Stimulated activated CD4-positive, alpha-beta T cell treated with anti-CD3 and anti-CD28 coated beads, Interleukin-2, amount 100 ng/mL, for 4 hours (primary cell): ENCODE measurements at regions not wholly inside any gene's neighbourhood (a gene's known extent, or its start where the extent isn't known, plus 50 kb on each side); places are given as distances from the start of the nearest gene placed in this dataset.

Source experiments
- DNase-seq: peaks from one replicate; pipeline ENCODE4 v3.0.0-alpha.2; 2020; ENCODE audit warnings: low read depth

- DNase-seq, result no peak
Measured at GRCh38 chr16:79707876-79708275, 107.3 kb upstream of the MAF start.

- no peak for DNase-seq
Measured at GRCh38 chr16:79703066-79703465, 102.5 kb upstream of the MAF start.

GRCh38 chr16:79698341-79698753, 97.8 kb upstream of the MAF start:
- DNase-seq, result no peak

- DNase-seq, result no peak
Measured at GRCh38 chr16:79697562-79698112, 97.1 kb upstream of the MAF start.

- DNase-seq, result no peak
Measured at GRCh38 chr16:79691007-79691406, 90.5 kb upstream of the MAF start.

GRCh38 chr16:79690159-79690558, 89.6 kb upstream of the MAF start:
- DNase-seq, result no peak

- no peak for DNase-seq
Measured at GRCh38 chr16:79687249-79688130, 87.0 kb upstream of the MAF start.

- no peak for DNase-seq
Measured at GRCh38 chr16:79685871-79686270, 85.3 kb upstream of the MAF start.

GRCh38 chr16:79679334-79679733, 78.8 kb upstream of the MAF start:
- no peak for DNase-seq

- no peak for DNase-seq
Measured at GRCh38 chr16:79677799-79678530, 77.4 kb upstream of the MAF start.

- DNase-seq, result no peak
Measured at GRCh38 chr16:79673635-79674034, 73.1 kb upstream of the MAF start.

- no peak for DNase-seq
Measured at GRCh38 chr16:79672524-79672923, 72.0 kb upstream of the MAF start.

- DNase-seq, result no peak
Measured at GRCh38 chr16:79668502-79668901, 68.0 kb upstream of the MAF start.

- no peak for DNase-seq
Measured at GRCh38 chr16:79665970-79666369, 65.4 kb upstream of the MAF start.

GRCh38 chr16:79664407-79664806, 63.9 kb upstream of the MAF start:
- no peak for DNase-seq

GRCh38 chr16:79662669-79663313, 62.3 kb upstream of the MAF start:
- no peak for DNase-seq

- no peak for DNase-seq
Measured at GRCh38 chr16:79662122-79662521, 61.6 kb upstream of the MAF start.

- DNase-seq, result no peak
Measured at GRCh38 chr16:79661578-79661977, 61.0 kb upstream of the MAF start.

- DNase-seq, result no peak
Measured at GRCh38 chr16:79659344-79659743, 58.8 kb upstream of the MAF start.

- DNase-seq, result no peak
Measured at GRCh38 chr16:79658301-79659033, 57.9 kb upstream of the MAF start.

GRCh38 chr16:79656553-79657115, 56.1 kb upstream of the MAF start:
- DNase-seq, result no peak
